Nucleus accumbens (tissue), 56 donors: ENCODE measurements at regions not wholly inside any gene's neighbourhood (a gene's known extent, or its start where the extent isn't known, plus 50 kb on each side); places are given as distances from the start of the nearest gene placed in this dataset.
A peak's percentile ranks its signal among the peaks of the same experiment; 100 is the strongest.
"Not testable (repeated sequence)": the region's sequence is repeated elsewhere in the genome, so short reads cannot be mapped to it uniquely, and the experiment has no call there.

Source experiments
- DNase-seq, 56 donors: peaks; one replicate each; lab custom pipeline; 2025; lab: John Stamatoyannopoulos, UW

DNA sequence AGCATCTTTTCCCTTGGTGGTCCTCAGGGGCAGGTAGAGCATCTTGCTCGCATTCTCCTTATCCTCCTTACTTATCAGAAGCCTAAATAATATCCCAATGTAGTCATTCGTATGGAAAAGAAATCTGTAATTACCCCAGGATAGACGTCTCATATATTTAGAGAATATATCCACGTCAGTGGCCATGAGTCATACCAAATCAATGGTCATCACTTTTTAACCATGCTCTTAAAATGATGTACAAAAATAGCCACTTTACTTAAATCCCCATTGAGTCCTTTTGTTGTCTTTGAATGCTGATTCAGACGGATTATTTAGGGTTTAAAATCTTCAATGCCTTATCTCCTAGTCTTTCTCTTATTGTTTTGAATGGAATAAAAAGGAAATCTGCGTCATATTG is 231.7 kb upstream of the STXBP5 start:
- no peak for DNase-seq

GRCh38 chr6:146974351-146974750 is 229.9 kb upstream of the STXBP5 start:
- no peak for DNase-seq

DNA sequence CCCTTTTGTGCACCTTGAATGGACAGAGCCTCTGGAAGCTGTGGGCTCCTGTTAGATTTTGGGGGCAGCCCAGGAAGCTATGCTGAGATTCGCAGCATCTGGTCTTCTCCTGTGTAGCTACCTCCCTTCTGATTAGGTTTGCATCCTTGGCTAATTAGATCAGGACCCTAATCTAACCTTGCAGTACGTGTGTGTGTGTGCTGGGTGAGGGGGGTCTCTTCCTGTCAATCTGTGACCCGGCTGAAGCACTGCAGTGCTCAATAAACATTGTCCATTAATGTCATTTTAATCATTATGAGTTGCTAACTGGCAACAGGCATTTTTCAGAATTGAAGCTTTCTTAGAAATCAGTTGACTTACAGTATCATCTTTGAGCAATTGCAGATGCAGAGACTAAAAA is 229.1 kb upstream of the STXBP5 start:
- no peak for DNase-seq

GRCh38 chr6:146980900-146981329 is 223.3 kb upstream of the STXBP5 start:
- DNase-seq = no peak

GRCh38 chr6:146981981-146982380 is 222.2 kb upstream of the STXBP5 start:
- no peak for DNase-seq

DNA sequence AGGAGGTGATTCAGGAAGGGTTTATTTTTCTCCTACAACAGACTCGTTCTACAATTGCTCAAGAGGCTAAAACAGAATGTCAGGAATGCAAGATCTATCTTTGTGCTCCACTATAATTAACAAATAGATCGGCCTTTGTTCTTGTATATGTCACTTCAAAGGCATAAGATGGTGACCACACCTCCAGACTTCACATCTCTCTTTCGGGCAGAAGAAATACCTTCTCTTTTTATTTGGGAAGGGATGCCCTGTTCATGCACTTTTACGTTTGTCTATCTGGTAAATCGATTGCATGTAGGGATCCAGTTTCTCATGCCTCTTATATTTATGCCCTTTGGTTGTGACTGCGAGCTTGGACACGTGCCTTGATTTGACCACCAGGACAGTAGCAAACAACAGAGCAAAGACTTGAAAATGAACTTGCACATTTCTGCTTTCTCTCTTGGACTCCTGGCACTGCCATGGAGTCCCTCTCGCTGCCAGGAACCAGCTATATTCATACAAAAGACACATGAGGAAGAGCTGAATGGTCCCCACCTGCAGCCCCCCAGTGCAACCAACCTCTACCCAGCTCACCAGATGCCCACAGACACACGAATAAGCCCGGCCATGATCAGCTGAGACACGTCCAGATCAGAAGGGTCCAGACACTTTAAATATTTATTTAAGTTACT is 219.8 kb upstream of the STXBP5 start:
- no peak for DNase-seq

DNA sequence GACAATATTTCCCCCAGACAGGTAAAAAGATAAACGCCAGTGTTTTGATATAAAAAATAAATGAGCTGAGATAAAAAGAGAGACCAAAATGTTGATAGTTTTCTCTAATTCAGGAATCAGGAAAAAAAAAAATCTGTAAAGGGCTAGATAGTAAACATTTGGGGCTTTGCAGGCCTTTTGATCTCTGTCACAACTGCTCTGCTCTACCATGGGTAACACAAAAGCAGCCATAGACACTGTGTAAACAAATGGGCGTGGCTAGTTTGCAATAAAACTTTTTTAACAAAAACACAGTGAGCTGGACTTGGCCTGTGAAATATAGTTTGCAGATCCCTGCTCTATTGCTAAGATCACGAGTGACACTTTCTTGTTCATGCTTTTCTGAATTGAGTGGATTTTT is 219.1 kb upstream of the STXBP5 start:
- no peak for DNase-seq

DNA sequence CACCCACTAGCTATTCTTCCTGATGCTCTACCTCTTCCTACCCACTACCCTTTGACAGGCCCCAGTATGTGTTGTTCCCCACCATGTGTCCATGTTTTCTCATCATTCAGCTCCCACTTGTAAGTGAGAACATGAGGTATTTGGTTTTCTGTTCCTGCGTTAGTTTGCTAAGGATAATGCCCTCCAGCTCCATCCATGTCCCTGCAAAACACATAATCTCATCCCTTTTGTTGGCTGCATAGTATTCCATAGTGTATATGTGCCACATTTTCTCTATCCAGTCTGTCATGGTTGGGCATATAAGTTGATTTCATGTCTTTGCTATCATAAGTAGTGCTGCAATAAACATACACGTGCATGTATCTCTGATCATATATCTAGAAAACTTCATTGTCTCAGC is 218.3 kb upstream of the STXBP5 start:
- DNase-seq = no peak

- not testable (repeated sequence) for DNase-seq
These were observed 216.3 kb upstream of the STXBP5 start for GRCh38 chr6:146987938-146988337.

- DNase-seq = no peak
These were observed 214.4 kb upstream of the STXBP5 start for GRCh38 chr6:146989860-146990259.

DNA sequence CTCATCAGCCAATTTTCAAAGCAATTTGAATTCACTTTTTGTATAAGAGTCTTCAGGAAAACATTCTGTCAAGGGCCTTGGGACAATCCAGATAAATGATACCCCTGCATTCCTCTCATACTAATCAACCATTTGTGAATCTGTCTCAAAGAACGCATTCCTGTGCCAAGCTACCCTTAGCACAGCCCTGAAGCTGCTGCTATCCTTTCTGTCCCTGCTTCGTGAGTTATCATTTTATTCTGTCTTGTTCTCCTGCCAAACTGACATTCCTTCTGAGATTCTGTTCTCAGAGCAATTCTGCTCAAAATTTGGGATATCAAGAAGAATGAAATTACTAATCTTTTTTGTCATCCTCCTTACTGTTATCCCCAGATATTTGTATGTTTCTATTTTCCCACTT is 213.9 kb upstream of the STXBP5 start:
- no peak for DNase-seq

DNA sequence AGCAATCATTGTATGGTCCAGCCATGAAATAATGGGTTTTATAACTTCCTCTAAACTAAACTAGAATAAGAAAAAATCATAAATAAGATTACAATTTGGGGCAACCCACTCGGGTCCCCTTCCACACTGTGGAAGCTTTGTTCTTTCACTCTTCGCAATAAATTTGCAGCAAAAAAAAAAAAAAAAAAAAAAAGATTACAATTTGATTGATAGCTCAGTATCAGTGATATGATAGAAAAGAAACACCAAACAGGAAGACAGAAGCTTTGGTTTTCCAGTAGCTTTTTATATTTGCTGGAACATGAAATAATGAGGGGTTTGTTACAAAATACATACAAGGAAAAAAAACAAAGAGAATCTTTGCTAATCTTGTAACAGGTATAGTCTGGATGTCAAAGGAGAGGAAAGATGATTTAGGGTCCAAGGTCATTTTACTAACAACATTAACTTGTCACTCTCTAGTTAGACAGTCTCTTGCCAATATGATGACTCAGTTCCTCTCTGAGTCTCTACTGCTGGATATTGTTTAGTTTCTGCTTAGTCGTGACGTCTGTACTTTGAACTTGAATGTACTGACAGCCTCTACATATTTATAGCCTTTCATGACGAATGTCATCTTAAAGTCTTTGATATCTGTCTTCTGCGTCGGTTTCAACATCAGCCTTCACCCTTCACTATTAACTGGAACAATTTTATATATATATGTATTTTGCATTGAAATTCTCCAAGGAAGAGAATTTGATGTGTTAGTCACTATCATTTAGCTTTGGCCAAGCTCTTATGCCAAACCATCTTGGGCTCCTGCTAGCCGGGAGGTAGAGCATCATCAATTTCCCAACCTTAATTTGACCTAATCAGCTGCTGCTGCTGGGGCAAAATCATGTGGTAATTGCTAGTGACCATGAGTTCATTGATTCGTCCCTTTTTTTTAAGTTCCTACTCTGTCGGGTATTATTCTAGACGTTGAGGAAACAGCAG is 213.1 kb upstream of the STXBP5 start:
- DNase-seq = no peak

GRCh38 chr6:146997062-146997461 is 207.2 kb upstream of the STXBP5 start:
- peak in 12 of 56 donors; percentile 0 to 38 (median 9) for DNase-seq

- no peak for DNase-seq
These were observed 204.5 kb upstream of the STXBP5 start for GRCh38 chr6:146999766-147000165.

- no peak for DNase-seq
These were observed 203.4 kb upstream of the STXBP5 start for GRCh38 chr6:147000545-147001488.

GRCh38 chr6:147001621-147002020 is 202.6 kb upstream of the STXBP5 start:
- DNase-seq = no peak

DNA sequence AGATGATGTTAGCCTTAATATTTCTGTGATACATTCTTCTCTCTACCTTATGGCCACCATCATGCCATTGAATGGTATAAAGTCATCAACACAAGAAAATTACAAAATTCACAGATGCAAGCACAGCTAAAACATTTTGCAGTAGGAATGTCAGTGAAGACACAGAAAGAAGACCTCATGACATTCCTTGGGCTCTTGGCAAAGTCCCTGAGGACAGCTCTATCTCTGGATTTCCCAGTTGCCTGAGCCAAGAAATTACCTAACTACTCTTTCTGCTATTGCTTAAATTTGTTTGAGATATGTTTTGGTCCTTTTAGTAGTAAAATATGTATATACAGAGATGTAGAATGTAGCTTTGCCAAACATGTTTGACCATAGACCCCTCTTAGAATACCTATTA is 201.0 kb upstream of the STXBP5 start:
- no peak for DNase-seq

GRCh38 chr6:147005499-147005898 is 198.7 kb upstream of the STXBP5 start:
- no peak for DNase-seq

DNA sequence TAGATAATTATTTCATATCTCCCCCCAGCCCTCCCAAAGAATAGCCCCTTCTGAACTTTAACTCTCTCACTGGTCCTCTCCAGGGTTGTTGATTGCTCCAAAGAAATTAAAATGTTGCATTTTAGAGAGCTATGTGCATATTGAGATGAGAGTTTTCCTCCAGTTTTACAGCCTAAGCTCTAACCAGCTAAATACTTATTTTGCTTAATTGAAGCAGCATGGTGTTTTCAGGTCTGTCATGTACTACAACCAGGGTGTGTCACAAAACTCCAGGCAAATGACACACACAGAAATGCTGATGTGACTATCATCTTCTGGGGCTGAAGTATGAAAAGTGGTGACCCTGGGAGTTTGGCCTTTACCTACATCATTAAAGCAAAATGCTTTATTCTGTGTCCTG is 196.8 kb upstream of the STXBP5 start:
- DNase-seq = no peak

DNA sequence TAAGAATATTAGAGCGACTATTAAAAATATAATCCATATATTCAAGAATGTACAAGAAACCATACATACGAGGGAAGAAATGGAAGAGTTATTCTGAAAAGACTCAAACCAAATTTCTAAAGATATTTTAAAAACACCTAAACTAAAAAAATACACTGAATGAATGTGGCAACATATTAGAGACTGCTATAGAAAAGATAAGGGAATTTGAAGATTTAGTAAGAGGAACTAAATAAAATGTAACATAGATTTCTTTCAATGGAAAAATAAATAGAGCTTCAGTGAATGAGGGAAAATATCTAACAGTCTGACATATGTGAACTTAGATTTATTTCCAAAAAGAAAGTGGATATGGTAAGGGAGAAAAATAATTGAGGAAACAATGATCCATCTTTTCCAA is 194.9 kb upstream of the STXBP5 start:
- no peak for DNase-seq

DNA sequence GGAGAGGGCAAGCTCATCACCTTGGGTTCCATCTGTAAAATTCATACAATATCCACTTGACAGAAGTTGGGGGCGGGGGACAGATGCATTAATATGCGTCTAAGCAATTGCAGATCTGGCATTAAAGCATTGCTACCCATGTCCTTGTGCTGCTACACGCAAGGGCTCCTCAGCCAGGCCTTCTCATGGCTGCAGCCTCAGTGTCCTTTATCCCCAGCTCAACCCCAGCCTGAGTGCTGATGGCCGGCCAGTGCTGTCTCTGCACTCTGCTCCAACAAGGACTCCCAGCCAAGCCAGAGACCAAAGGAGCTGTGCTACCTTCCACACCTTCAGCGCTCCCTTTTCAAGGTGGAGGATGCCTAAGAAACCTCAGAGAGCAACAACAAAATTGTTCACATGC is 188.5 kb upstream of the STXBP5 start:
- no peak for DNase-seq
